A673 (cell line): ENCODE measurements at regions not wholly inside any gene's neighbourhood (a gene's known extent, or its start where the extent isn't known, plus 50 kb on each side); places are given as distances from the start of the nearest gene placed in this dataset.

ENCODE experiments used
- CTCF ChIP-seq: fragments of 300-800, 200-600 bp; sonication (generic); conservative IDR thresholded peaks from 2 replicates; pipeline ENCODE4 v1.5.1; 2017; ENCODE audit warnings: low read depth, mild to moderate bottlenecking, antibody characterized with exemption, low read length, moderate library complexity, mixed read lengths
- EZH2 ChIP-seq: fragments of 200-600 bp; sonication (generic); IDR thresholded peaks from 2 replicates; pipeline ENCODE4 v1.6.1; 2017; ENCODE audit warnings: borderline replicate concordance, low read depth, mild to moderate bottlenecking, mixed read lengths, antibody characterized with exemption, low read length; ENCODE audit not compliant: poor library complexity, severe bottlenecking

GRCh38 chr1:90476994-90477393, 240.1 kb downstream of the BARHL2 start:
- no peak for TF ChIP-seq CTCF
- no peak for TF ChIP-seq EZH2
